Keratinocyte (primary cell): ENCODE measurements at regions not wholly inside any gene's neighbourhood (a gene's known extent, or its start where the extent isn't known, plus 50 kb on each side); places are given as distances from the start of the nearest gene placed in this dataset.

Source experiments
- DNase-seq: peaks from one replicate; pipeline ENCODE4 v3.0.0-alpha.2; 2011; ENCODE audit warnings: low read depth, missing footprints, low spot score
- FAIRE-seq: peaks from 2 replicates; lab custom pipeline; 2011; peaks lifted over from hg19 to GRCh38; lab: Jason Lieb, UNC
- H2AFZ ChIP-seq: 2 replicates; pipeline ENCODE4 v1.6.0; 2012; ENCODE audit warnings: low read length, control low read depth, inconsistent platforms; ENCODE audit not compliant: control insufficient read depth
- H3K27ac ChIP-seq: 2 replicates; pipeline ENCODE4 v1.5.1; 2011; ENCODE audit warnings: low read length; ENCODE audit not compliant: control insufficient read depth, insufficient read depth
- H3K27me3 ChIP-seq: 3 replicates; pipeline ENCODE4 v1.6.0; 2011; ENCODE audit warnings: low read length; ENCODE audit not compliant: control insufficient read depth, insufficient read depth; ENCODE audit errors: extremely low read depth
- H3K36me3 ChIP-seq, 2 experiments: 2 replicates in 1 of 2; 3 replicates in 1 of 2; pipeline ENCODE4 v1.5.1; 2011; ENCODE audit warnings: low read length in 2 of 2, mild to moderate bottlenecking in 1 of 2; ENCODE audit not compliant: control insufficient read depth in 2 of 2, insufficient read depth in 2 of 2; ENCODE audit errors: extremely low read depth in 1 of 2
- H3K4me1 ChIP-seq: 3 replicates; pipeline ENCODE4 v1.5.1; 2011; ENCODE audit warnings: low read length; ENCODE audit not compliant: control insufficient read depth, insufficient read depth; ENCODE audit errors: extremely low read depth
- H3K4me2 ChIP-seq: 3 replicates; pipeline ENCODE4 v1.6.0; 2011; ENCODE audit warnings: low read depth, low read length; ENCODE audit not compliant: control insufficient read depth, insufficient read depth; ENCODE audit errors: extremely low read depth
- H3K4me3 ChIP-seq, 3 experiments: fragments of 200-600 bp in 1 of 3; sonication (generic) in 1 of 3; 2 replicates in 2 of 3; 3 replicates in 1 of 3; pipeline ENCODE4 v1.5.1; 2011 to 2016; ENCODE audit warnings: low read length in 3 of 3, mild to moderate bottlenecking in 3 of 3, control low read depth in 2 of 3, inconsistent platforms in 1 of 3, low read depth in 1 of 3, mixed read lengths in 1 of 3, mixed run types in 1 of 3, moderate library complexity in 1 of 3; ENCODE audit not compliant: control insufficient read depth in 2 of 3, insufficient read depth in 2 of 3; ENCODE audit errors: extremely low read depth in 1 of 3
- H3K79me2 ChIP-seq: 2 replicates; pipeline ENCODE4 v1.6.0; 2012; ENCODE audit warnings: low read length; ENCODE audit not compliant: control insufficient read depth, insufficient read depth
- H3K9ac ChIP-seq: 3 replicates; pipeline ENCODE4 v1.6.0; 2011; ENCODE audit warnings: low read length; ENCODE audit not compliant: control insufficient read depth, insufficient read depth; ENCODE audit errors: extremely low read depth
- H3K9me1 ChIP-seq: 3 replicates; pipeline ENCODE4 v1.6.0; 2011; ENCODE audit warnings: low read length; ENCODE audit not compliant: control insufficient read depth, insufficient read depth; ENCODE audit errors: extremely low read depth
- H3K9me3 ChIP-seq: 2 replicates; pipeline ENCODE4 v1.5.1; 2012; ENCODE audit warnings: low read depth, low read length; ENCODE audit not compliant: control insufficient read depth
- H4K20me1 ChIP-seq: 3 replicates; pipeline ENCODE4 v1.6.0; 2011; ENCODE audit warnings: low read length; ENCODE audit not compliant: control insufficient read depth, insufficient read depth; ENCODE audit errors: extremely low read depth
- CTCF ChIP-seq, 3 experiments: IDR thresholded peaks in 1 of 3; conservative IDR thresholded peaks in 1 of 3; optimal IDR thresholded peaks in 1 of 3; 2 replicates in 2 of 3; 3 replicates in 1 of 3; pipeline versions ENCODE3 to v1.5.1; 2011; ENCODE audit warnings: low read length in 3 of 3, mild to moderate bottlenecking in 3 of 3, moderate library complexity in 2 of 3, control low read depth in 1 of 3, inconsistent platforms in 1 of 3; ENCODE audit not compliant: insufficient read depth in 2 of 3; ENCODE audit errors: extremely low read depth in 1 of 3
- EZH2 ChIP-seq: IDR thresholded peaks from one replicate; pipeline ENCODE4 v1.6.1; 2012; ENCODE audit warnings: inconsistent platforms, mild to moderate bottlenecking, low read length, moderate library complexity
- dilution Hi-C: fragments of 300-500 bp; cut with MboI; formaldehyde crosslinking; loops from one replicate; pipeline ENCODE4 v1.7.0; 2020; ENCODE audit warnings: low sequenced_read_pairs; ENCODE audit not compliant: extremely low pct_ligation_motif_present

- Histone ChIP-seq H3K27me3 (no peaks in the 10 kb centered on the region), H3K9me3 (no peaks in the 10 kb centered on the region), H3K9me1 (no peaks in the 10 kb centered on the region), H3K4me2 (no peak overlapping the region), H3K27ac (no peak overlapping the region), H4K20me1 (no peaks in the 10 kb centered on the region), H3K4me3 (no peak overlapping the region), H3K79me2 (no peaks in the 10 kb centered on the region), H3K4me1 (no peaks in the 10 kb centered on the region), H2AFZ (no peak overlapping the region), H3K36me3 (no peaks in the 10 kb centered on the region), H3K9ac (no peak overlapping the region)
- dilution Hi-C loops: no loop called here
- DNase-seq (no peak), FAIRE-seq (no peak)
- TF ChIP-seq CTCF (optimal IDR thresholded peaks at IDR 0.05 in 1 of 3, IDR thresholded peaks at IDR 0.05 in 1 of 3, conservative IDR thresholded peaks at IDR 0.05 in 1 of 3; ENCODE audit: extremely low read depth in 1 of 3, insufficient read depth in 2 of 3, low read length in 3 of 3) (no peak), EZH2 (no peak)
Measured at GRCh38 chr14:38556252-38556651, 300.4 kb upstream of the CLEC14A start.

DNA sequence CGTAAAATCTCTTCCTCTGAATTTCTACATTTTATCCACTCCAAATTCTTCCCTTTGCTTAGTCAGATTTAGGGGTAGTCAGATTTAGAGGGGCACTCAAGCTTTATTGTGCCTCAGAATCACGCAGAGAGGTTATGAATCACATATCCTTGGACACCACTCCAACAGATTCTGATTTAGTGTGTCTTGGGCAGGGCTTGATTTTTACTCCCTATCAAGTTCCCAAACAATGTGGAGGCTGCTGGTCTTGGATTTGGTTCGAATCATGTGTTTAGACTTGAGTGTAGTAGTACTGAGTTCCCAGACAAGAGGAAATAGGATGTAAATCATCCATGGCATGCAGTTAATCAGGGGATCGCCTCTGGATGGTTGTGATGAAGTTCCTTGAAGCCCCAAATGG is 298.1 kb upstream of the CLEC14A start:
- no peak overlapping the region for H2AFZ ChIP-seq
- no peaks in the 10 kb centered on the region for H4K20me1 ChIP-seq
- dilution Hi-C loops: no loop called here
- no peak overlapping the region for H3K4me2 ChIP-seq
- H3K9me3 ChIP-seq: no peaks in the 10 kb centered on the region
- no peak for DNase-seq
- H3K27ac ChIP-seq: no peak overlapping the region
- no peaks in the 10 kb centered on the region for H3K36me3 ChIP-seq
- no peak overlapping the region for H3K9ac ChIP-seq
- FAIRE-seq: no peak
- no peaks in the 10 kb centered on the region for H3K4me1 ChIP-seq
- no peaks in the 10 kb centered on the region for H3K79me2 ChIP-seq
- H3K9me1 ChIP-seq: no peaks in the 10 kb centered on the region
- H3K4me3 ChIP-seq: no peak overlapping the region
- H3K27me3 ChIP-seq: no peaks in the 10 kb centered on the region
- no peak for TF ChIP-seq CTCF (optimal IDR thresholded peaks at IDR 0.05 in 1 of 3, IDR thresholded peaks at IDR 0.05 in 1 of 3, conservative IDR thresholded peaks at IDR 0.05 in 1 of 3; ENCODE audit: extremely low read depth in 1 of 3, insufficient read depth in 2 of 3, low read length in 3 of 3)
- no peak for TF ChIP-seq EZH2
